ENCODE measurements at regions not wholly inside any gene's neighbourhood (a gene's known extent, or its start where the extent isn't known, plus 50 kb on each side); places are given as distances from the start of the nearest gene placed in this dataset.

GRCh38 chr3:177835008-177835407 lies 637.7 kb upstream of the TBL1XR1 start:
- TF ChIP-seq CTCF (IDR thresholded peaks at IDR 0.05) = no peak
- no peaks in the 10 kb centered on the region for H3K9me3 Mint-ChIP-seq
- H3K27me3 Mint-ChIP-seq (ENCODE audit: low read depth, poor library complexity) = no peaks in the 10 kb centered on the region
- H3K27ac Mint-ChIP-seq = no peak overlapping the region
- no peaks in the 10 kb centered on the region for H3K36me3 Mint-ChIP-seq (ENCODE audit: low read depth)
- H3K4me3 Mint-ChIP-seq = no peak overlapping the region
- peak; percentile 16 for DNase-seq
- peaks cover 87% of the 10 kb centered on the region for H3K4me1 Mint-ChIP-seq

GRCh38 chr3:177835917-177836316 lies 638.6 kb upstream of the TBL1XR1 start:
- DNase-seq = no peak
- Mint-ChIP-seq H3K4me3 (no peak overlapping the region), H3K4me1 (peaks cover 78% of the 10 kb centered on the region), H3K27ac (peak overlapping the region; percentile 52), H3K36me3 (ENCODE audit: low read depth) (no peaks in the 10 kb centered on the region), H3K27me3 (ENCODE audit: low read depth, poor library complexity) (no peaks in the 10 kb centered on the region), H3K9me3 (no peaks in the 10 kb centered on the region)
- TF ChIP-seq CTCF (IDR thresholded peaks at IDR 0.05) = no peak

DNA sequence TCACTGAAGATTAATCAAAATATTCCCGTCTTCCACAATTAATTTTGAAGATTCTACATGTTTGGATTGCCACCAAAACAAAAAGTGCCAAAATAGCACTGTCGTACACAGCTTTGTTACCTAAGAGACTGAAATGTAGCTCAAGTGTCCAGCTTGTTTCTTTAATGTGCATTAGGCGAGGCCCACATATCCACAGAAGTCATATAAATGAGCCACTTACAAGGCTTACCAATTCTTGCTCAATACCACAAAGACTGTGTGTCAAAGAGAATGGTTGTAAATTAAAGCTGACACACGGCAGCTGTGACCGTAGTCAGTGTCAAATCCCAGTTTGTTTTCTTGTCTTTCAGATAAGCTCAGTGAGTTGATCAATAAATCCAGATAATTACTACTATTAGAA lies 639.4 kb upstream of the TBL1XR1 start:
- DNase-seq = no peak
- Mint-ChIP-seq H3K9me3 (no peaks in the 10 kb centered on the region), H3K4me1 (peaks cover 70% of the 10 kb centered on the region), H3K36me3 (ENCODE audit: low read depth) (no peaks in the 10 kb centered on the region), H3K27ac (peak overlapping the region; percentile 52), H3K27me3 (ENCODE audit: low read depth, poor library complexity) (no peaks in the 10 kb centered on the region), H3K4me3 (no peak overlapping the region)
- no peak for TF ChIP-seq CTCF (IDR thresholded peaks at IDR 0.05)

DNA sequence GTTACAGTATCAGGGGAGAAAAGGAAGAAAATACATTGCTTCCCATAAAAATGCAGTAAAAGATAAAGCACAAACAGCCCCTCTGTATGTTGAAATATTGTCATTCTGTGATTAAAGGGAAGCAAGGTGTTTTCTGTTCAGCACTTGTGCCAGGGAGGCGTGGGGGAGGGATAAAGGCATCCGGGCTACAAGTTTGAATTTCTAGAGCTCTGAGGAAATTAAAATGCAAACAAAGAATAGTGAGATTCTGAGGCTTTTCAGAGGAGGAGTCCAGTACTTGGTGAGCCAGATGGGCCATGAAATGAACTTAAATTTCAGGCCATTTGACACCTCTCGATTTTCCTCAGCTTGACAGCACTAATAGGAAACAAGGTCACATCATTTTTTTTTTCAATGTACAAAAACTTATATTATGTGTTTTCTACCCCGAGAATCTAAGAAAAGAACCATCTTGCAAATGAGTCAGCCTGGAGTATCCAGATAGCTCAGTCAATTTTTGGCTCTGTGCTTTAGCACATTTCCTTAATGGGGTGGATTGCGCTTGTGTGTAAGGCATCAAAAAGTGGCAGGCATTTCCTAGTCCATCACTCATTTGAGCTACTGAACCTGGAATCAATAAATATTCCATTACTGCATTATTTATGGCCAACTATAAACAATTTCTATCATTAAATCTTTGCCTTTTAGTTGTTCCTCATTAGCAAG lies 640.8 kb upstream of the TBL1XR1 start:
- TF ChIP-seq CTCF (IDR thresholded peaks at IDR 0.05) = no peak
- H3K27me3 Mint-ChIP-seq (ENCODE audit: low read depth, poor library complexity) = no peaks in the 10 kb centered on the region
- peak overlapping the region; percentile 52 for H3K27ac Mint-ChIP-seq
- no peak for DNase-seq
- H3K36me3 Mint-ChIP-seq (ENCODE audit: low read depth) = no peaks in the 10 kb centered on the region
- no peaks in the 10 kb centered on the region for H3K9me3 Mint-ChIP-seq
- no peak overlapping the region for H3K4me3 Mint-ChIP-seq
- H3K4me1 Mint-ChIP-seq = peaks cover 60% of the 10 kb centered on the region

DNA sequence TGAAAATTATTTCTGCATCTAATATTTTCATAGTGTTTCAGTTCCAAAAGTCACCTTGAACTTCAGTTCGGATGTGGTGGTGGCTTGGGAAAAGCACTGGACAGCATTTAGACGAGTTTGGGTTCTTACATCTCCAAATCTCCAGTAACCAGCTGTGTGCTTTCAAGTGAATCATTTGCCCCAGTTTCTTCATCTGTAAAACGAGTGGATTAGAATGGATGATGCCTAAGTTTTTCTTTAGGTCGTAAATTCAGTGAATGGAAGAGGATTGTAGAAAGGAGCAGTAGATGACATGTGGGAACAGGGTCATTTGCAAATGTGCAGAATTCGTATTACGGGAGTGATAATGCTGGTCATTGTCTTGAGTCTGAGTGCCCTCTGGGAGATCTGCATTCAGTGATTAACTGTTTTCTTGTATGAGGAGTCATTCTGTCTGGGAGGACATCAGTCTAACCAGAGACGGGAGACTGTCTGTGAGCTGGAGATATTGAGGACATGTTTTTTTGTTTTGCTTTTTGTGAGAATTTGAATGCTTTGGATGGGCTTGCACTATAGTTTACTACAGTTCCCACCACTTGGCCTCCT lies 641.6 kb upstream of the TBL1XR1 start:
- Mint-ChIP-seq H3K27me3 (ENCODE audit: low read depth, poor library complexity) (no peaks in the 10 kb centered on the region), H3K36me3 (ENCODE audit: low read depth) (no peaks in the 10 kb centered on the region), H3K9me3 (no peaks in the 10 kb centered on the region), H3K4me1 (peaks cover 53% of the 10 kb centered on the region), H3K27ac (peak overlapping the region; percentile 40), H3K4me3 (no peak overlapping the region)
- no peak for TF ChIP-seq CTCF (IDR thresholded peaks at IDR 0.05)
- DNase-seq = no peak

- H3K4me3 Mint-ChIP-seq = no peak overlapping the region
- no peaks in the 10 kb centered on the region for H3K36me3 Mint-ChIP-seq (ENCODE audit: low read depth)
- no peak overlapping the region for H3K27ac Mint-ChIP-seq
- no peak for DNase-seq
- H3K9me3 Mint-ChIP-seq = no peaks in the 10 kb centered on the region
- no peak for TF ChIP-seq CTCF (IDR thresholded peaks at IDR 0.05)
- H3K4me1 Mint-ChIP-seq = peaks cover 19% of the 10 kb centered on the region
- no peaks in the 10 kb centered on the region for H3K27me3 Mint-ChIP-seq (ENCODE audit: low read depth, poor library complexity)
Observed at GRCh38 chr3:177842302-177842701, 645.0 kb upstream of the TBL1XR1 start.
